H9 (cell line): ENCODE measurements at regions not wholly inside any gene's neighbourhood (a gene's known extent, or its start where the extent isn't known, plus 50 kb on each side); places are given as distances from the start of the nearest gene placed in this dataset.

Experiments used
- DNase-seq: peaks from one replicate; pipeline ENCODE4 v3.0.0-alpha.2; 2017
- H2AFZ ChIP-seq: one replicate; pipeline ENCODE4 v1.6.1; 2013; ENCODE audit warnings: mild to moderate bottlenecking, low read length, control low read depth, moderate library complexity
- H2AK5ac ChIP-seq: 2 replicates; pipeline ENCODE4 v1.6.1; 2013; ENCODE audit warnings: low read length, control low read depth, mixed read lengths; ENCODE audit not compliant: insufficient read length
- H2BK120ac ChIP-seq: one replicate; pipeline ENCODE4 v1.6.1; 2013; ENCODE audit warnings: low read depth, mild to moderate bottlenecking, low read length, control low read depth, inconsistent platforms; ENCODE audit not compliant: poor library complexity, severe bottlenecking
- H2BK12ac ChIP-seq: 2 replicates; pipeline ENCODE4 v1.6.1; 2013; ENCODE audit warnings: low read length, control low read depth, mixed read lengths, low read depth; ENCODE audit not compliant: insufficient read length
- H2BK15ac ChIP-seq: 2 replicates; pipeline ENCODE4 v1.6.1; 2013; ENCODE audit warnings: low read depth, low read length, control low read depth
- H2BK20ac ChIP-seq: one replicate; pipeline ENCODE4 v1.6.1; 2013; ENCODE audit warnings: low read depth, mild to moderate bottlenecking, low read length, control low read depth, inconsistent platforms; ENCODE audit not compliant: poor library complexity, severe bottlenecking
- H2BK5ac ChIP-seq: 2 replicates; pipeline ENCODE4 v1.6.1; 2013; ENCODE audit warnings: low read length, control low read depth, mixed read lengths; ENCODE audit not compliant: insufficient read length
- H3K14ac ChIP-seq: 2 replicates; pipeline ENCODE4 v1.6.1; 2013; ENCODE audit warnings: low read length, control low read depth; ENCODE audit not compliant: insufficient read depth
- H3K18ac ChIP-seq: 2 replicates; pipeline ENCODE4 v1.6.1; 2013; ENCODE audit warnings: low read depth, mild to moderate bottlenecking, mixed read lengths, low read length, control low read depth; ENCODE audit not compliant: insufficient read length
- H3K23ac ChIP-seq: 2 replicates; pipeline ENCODE4 v1.6.1; 2013; ENCODE audit warnings: low read length, control low read depth, mixed read lengths, low read depth; ENCODE audit not compliant: insufficient read length
- H3K23me2 ChIP-seq: 2 replicates; pipeline ENCODE4 v1.6.1; 2013; ENCODE audit warnings: low read depth, mild to moderate bottlenecking, mixed read lengths, low read length, control low read depth; ENCODE audit not compliant: insufficient read length, poor library complexity, severe bottlenecking
- H3K27ac ChIP-seq: 2 replicates; pipeline ENCODE4 v1.5.1; 2013; ENCODE audit warnings: low read length, control low read depth, mixed read lengths, low read depth; ENCODE audit not compliant: insufficient read length
- H3K27me3 ChIP-seq: 2 replicates; pipeline ENCODE4 v1.6.1; 2013; ENCODE audit warnings: low read length, control low read depth, inconsistent platforms; ENCODE audit not compliant: insufficient read depth
- H3K4ac ChIP-seq: 2 replicates; pipeline ENCODE4 v1.6.1; 2013; ENCODE audit warnings: low read depth, mild to moderate bottlenecking, control low read depth, inconsistent platforms, low read length, moderate library complexity
- H3K4me1 ChIP-seq: 2 replicates; pipeline ENCODE4 v1.6.1; 2013; ENCODE audit warnings: low read length, control low read depth, inconsistent platforms; ENCODE audit not compliant: insufficient read depth
- H3K4me2 ChIP-seq: 2 replicates; pipeline ENCODE4 v1.6.1; 2013; ENCODE audit warnings: low read length, control low read depth, mixed read lengths; ENCODE audit not compliant: insufficient read length, insufficient read depth
- H3K56ac ChIP-seq: 2 replicates; pipeline ENCODE4 v1.6.1; 2013; ENCODE audit warnings: low read depth, mild to moderate bottlenecking, mixed read lengths, low read length, control low read depth; ENCODE audit not compliant: insufficient read length
- H3K79me1 ChIP-seq: 2 replicates; pipeline ENCODE4 v1.6.1; 2013; ENCODE audit warnings: low read depth, mild to moderate bottlenecking, moderate library complexity, low read length, control low read depth, inconsistent platforms; ENCODE audit not compliant: insufficient read depth, poor library complexity, severe bottlenecking
- H3K79me2 ChIP-seq: 2 replicates; pipeline ENCODE4 v1.6.1; 2013; ENCODE audit warnings: low read length, control low read depth, inconsistent platforms; ENCODE audit not compliant: insufficient read depth
- H3K9ac ChIP-seq: 2 replicates; pipeline ENCODE4 v1.6.1; 2013; ENCODE audit warnings: low read length, control low read depth, mixed read lengths; ENCODE audit not compliant: insufficient read length; ENCODE audit errors: extremely low read depth
- H3K9me3 ChIP-seq: one replicate; pipeline ENCODE4 v1.6.1; 2013; ENCODE audit warnings: low read depth, low read length, inconsistent platforms; ENCODE audit not compliant: control insufficient read depth
- H3T11ph ChIP-seq: one replicate; pipeline ENCODE4 v1.6.1; 2013; ENCODE audit warnings: mild to moderate bottlenecking, low read length, control low read depth, inconsistent platforms
- H4K20me1 ChIP-seq: one replicate; pipeline ENCODE4 v1.6.1; 2013; ENCODE audit not compliant: control insufficient read depth, insufficient read length, insufficient read depth
- H4K5ac ChIP-seq: 2 replicates; pipeline ENCODE4 v1.6.1; 2013; ENCODE audit warnings: low read depth, mild to moderate bottlenecking, mixed read lengths, low read length, control low read depth; ENCODE audit not compliant: insufficient read length
- H4K8ac ChIP-seq: replicated peaks from 2 replicates; pipeline ENCODE4 v1.6.1; 2013; ENCODE audit warnings: low read length, control low read depth, mixed read lengths, low read depth; ENCODE audit not compliant: insufficient read length
- H4K91ac ChIP-seq: 2 replicates; pipeline ENCODE4 v1.6.1; 2013; ENCODE audit warnings: low read depth, mild to moderate bottlenecking, moderate library complexity, mixed read lengths, low read length, control low read depth; ENCODE audit not compliant: insufficient read length
- H3K27ac Mint-ChIP-seq, 3 experiments: 2 replicates in 2 of 3; 3 replicates in 1 of 3; pipeline ENCODE4 v1.8.0; 2020 to 2021; ENCODE audit warnings: mixed read lengths in 3 of 3, mild to moderate bottlenecking in 1 of 3, moderate library complexity in 1 of 3
- H3K27me3 Mint-ChIP-seq: 2 replicates; pipeline ENCODE4 v1.8.0; 2021; ENCODE audit warnings: low read depth, mild to moderate bottlenecking, moderate library complexity, mixed read lengths
- H3K36me3 Mint-ChIP-seq, 3 experiments: 2 replicates in 2 of 3; 3 replicates in 1 of 3; pipeline ENCODE4 v1.8.0; 2020 to 2021; ENCODE audit warnings: low read depth in 3 of 3, mixed read lengths in 3 of 3; ENCODE audit not compliant: insufficient read depth in 1 of 3
- H3K4me1 Mint-ChIP-seq, 2 experiments: 2 replicates each; pipeline ENCODE4 v1.8.0; 2020; ENCODE audit warnings: mixed read lengths in 2 of 2
- H3K4me3 Mint-ChIP-seq, 2 experiments: 2 replicates in 1 of 2; 3 replicates in 1 of 2; pipeline ENCODE4 v1.8.0; 2020 to 2021; ENCODE audit warnings: mild to moderate bottlenecking in 2 of 2, mixed read lengths in 2 of 2, moderate library complexity in 1 of 2
- H3K9me3 Mint-ChIP-seq, 2 experiments: 2 replicates in 1 of 2; 3 replicates in 1 of 2; pipeline ENCODE4 v1.8.0; 2020; ENCODE audit warnings: mild to moderate bottlenecking in 2 of 2, mixed read lengths in 2 of 2, moderate library complexity in 1 of 2
- CTCF ChIP-seq: fragments of 200-600 bp; sonication (generic); conservative IDR thresholded peaks from 3 replicates; pipeline ENCODE4 v1.8.0; 2021; ENCODE audit warnings: antibody characterized with exemption, mild to moderate bottlenecking
- WGBS: extraction: QIAGEN DNeasy Blood & Tissue Kit; methylation state at CpG from one replicate; pipeline ENCODE4 v1.1.7; 2013; ENCODE audit warnings: missing lambda C conversion rate, low lambda C conversion rate, mixed read lengths; ENCODE audit not compliant: insufficient read length; ENCODE audit errors: extremely low coverage; 5-methylcytosine and 5-hydroxymethylcytosine counted together

GRCh38 chr1:14120895-14121294, 420.9 kb downstream of the PRDM2 start:
- no peak overlapping the region for H2BK12ac ChIP-seq
- H3K4me1 ChIP-seq: no peaks in the 10 kb centered on the region
- no peak overlapping the region for H4K8ac ChIP-seq
- peaks cover 2% of the 10 kb centered on the region for H3K27me3 Mint-ChIP-seq
- H3K9ac ChIP-seq: no peak overlapping the region
- DNase-seq: no peak
- no peak overlapping the region for H2AFZ ChIP-seq
- H3K9me3 ChIP-seq: no peaks in the 10 kb centered on the region
- no peaks in the 10 kb centered on the region for H3K23me2 ChIP-seq
- no peak overlapping the region for H3K4me2 ChIP-seq
- H3K27ac ChIP-seq: no peak overlapping the region
- H3K79me1 ChIP-seq: no peaks in the 10 kb centered on the region
- H3K9me3 Mint-ChIP-seq: peaks cover 12 to 28% of the 10 kb centered on the region in 2 experiments
- no peak overlapping the region for H2BK20ac ChIP-seq
- no peak overlapping the region for H3T11ph ChIP-seq
- no peaks in the 10 kb centered on the region for H3K79me2 ChIP-seq
- H2BK120ac ChIP-seq: no peak overlapping the region
- no peaks in the 10 kb centered on the region for H3K27me3 ChIP-seq
- H3K14ac ChIP-seq: no peak overlapping the region
- WGBS: no CpG with 5 or more reads among the region's 2 CpGs
- H3K27ac Mint-ChIP-seq: no peak overlapping the region
- no peak overlapping the region for H2BK5ac ChIP-seq
- no peak for TF ChIP-seq CTCF
- H3K4me1 Mint-ChIP-seq: peaks cover 5 to 6% of the 10 kb centered on the region in 2 experiments
- no peak overlapping the region for H2BK15ac ChIP-seq
- H3K18ac ChIP-seq: no peak overlapping the region
- no peak overlapping the region for H3K56ac ChIP-seq
- H2AK5ac ChIP-seq: no peak overlapping the region
- no peak overlapping the region for H4K5ac ChIP-seq
- H3K4ac ChIP-seq: no peak overlapping the region
- H3K4me3 Mint-ChIP-seq: no peak overlapping the region
- H3K23ac ChIP-seq: no peak overlapping the region
- H4K91ac ChIP-seq: no peak overlapping the region
- H3K36me3 Mint-ChIP-seq: peaks cover 15 to 32% (median 22%) of the 10 kb centered on the region in 3 experiments; a peak in 6 of 7 replicates
- no peaks in the 10 kb centered on the region for H4K20me1 ChIP-seq
